Ascending aorta (tissue), 2 donors: ENCODE measurements at regions not wholly inside any gene's neighbourhood (a gene's known extent, or its start where the extent isn't known, plus 50 kb on each side); places are given as distances from the start of the nearest gene placed in this dataset.

ENCODE experiments used
- DNase-seq, 2 donors: peaks; one replicate each; pipeline ENCODE4 v3.0.0-alpha.2; 2019; ENCODE audit warnings: low spot score in 2 of 2
- H3K27ac ChIP-seq, 2 donors: fragments of 200-600 bp; sonication (generic); one replicate each; pipeline ENCODE4 v1.5.1; 2016 to 2017; ENCODE audit warnings: mild to moderate bottlenecking in 1 of 2
- H3K27me3 ChIP-seq: fragments of 200-600 bp; sonication (generic); one replicate; pipeline ENCODE4 v1.5.1; 2017
- H3K36me3 ChIP-seq, 2 donors: fragments of 200-600 bp; sonication (generic); one replicate each; pipeline ENCODE4 v1.5.1; 2016
- H3K4me1 ChIP-seq, 2 donors: fragments of 200-600 bp; sonication (generic); one replicate each; pipeline ENCODE4 v1.5.1; 2016 to 2017; ENCODE audit warnings: mild to moderate bottlenecking in 1 of 2
- H3K4me3 ChIP-seq, 2 donors: fragments of 200-600 bp; sonication (generic); one replicate each; pipeline ENCODE4 v1.5.1; 2016 to 2017; ENCODE audit warnings: mild to moderate bottlenecking in 1 of 2
- H3K9me3 ChIP-seq, 2 donors: fragments of 200-600 bp; sonication (generic); one replicate each; pipeline ENCODE4 v1.5.1; 2016
- CTCF ChIP-seq, 3 experiments: fragments of 200-600 bp in 2 of 3; fragments of 450-650 bp in 1 of 3; sonication (generic) in 2 of 3; IDR thresholded peaks; one replicate each; pipeline ENCODE4 v1.5.1; 2016 to 2019; ENCODE audit warnings: antibody characterized with exemption in 3 of 3, mild to moderate bottlenecking in 1 of 3, moderate library complexity in 1 of 3
- intact Hi-C: fragments of 100-400 bp; cut with DNase I; formaldehyde crosslinking; loops from one replicate; pipeline ENCODE4 v1.15.1; 2023

DNA sequence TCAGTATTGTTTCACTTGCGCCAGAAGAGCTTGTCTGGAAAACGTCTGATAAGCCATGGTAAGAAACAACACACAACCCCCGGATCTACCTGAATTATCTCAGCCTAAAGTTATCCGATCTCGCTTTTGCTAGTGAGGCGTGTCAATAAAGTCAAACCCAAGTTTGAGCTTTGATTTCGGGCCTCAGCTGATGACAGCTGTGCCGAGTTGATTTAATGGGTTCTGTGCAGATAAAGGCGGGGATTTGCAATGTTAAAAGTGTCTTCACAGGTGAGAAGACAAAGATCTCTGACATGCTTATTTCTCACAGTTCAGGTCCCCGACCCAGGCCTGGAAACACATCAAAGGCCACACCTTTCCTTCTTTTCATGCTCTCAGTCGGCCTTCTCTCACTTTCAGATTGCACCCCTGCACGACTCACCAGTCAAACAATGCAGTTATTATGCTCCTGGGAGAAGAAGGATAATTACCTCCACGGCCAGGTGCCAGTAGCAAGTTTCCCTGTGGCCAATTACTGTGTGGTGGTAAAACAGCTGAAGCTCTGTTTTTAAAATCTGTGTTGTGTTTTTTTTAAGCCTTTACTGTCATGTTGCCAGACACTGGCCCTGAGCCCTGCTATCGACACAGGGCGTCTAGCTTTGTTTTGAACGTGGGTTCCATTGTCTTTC is 245.3 kb upstream of the RUNX1 start:
- no peak for TF ChIP-seq CTCF (IDR thresholded peaks at IDR 0.05)
- intact Hi-C loops: no loop called here
- Histone ChIP-seq H3K36me3 (no peaks in the 10 kb centered on the region), H3K4me3 (no peak overlapping the region), H3K9me3 (no peaks in the 10 kb centered on the region), H3K27ac (no peak overlapping the region), H3K27me3 (no peaks in the 10 kb centered on the region), H3K4me1 (no peaks in the 10 kb centered on the region)
- no peak for DNase-seq

DNA sequence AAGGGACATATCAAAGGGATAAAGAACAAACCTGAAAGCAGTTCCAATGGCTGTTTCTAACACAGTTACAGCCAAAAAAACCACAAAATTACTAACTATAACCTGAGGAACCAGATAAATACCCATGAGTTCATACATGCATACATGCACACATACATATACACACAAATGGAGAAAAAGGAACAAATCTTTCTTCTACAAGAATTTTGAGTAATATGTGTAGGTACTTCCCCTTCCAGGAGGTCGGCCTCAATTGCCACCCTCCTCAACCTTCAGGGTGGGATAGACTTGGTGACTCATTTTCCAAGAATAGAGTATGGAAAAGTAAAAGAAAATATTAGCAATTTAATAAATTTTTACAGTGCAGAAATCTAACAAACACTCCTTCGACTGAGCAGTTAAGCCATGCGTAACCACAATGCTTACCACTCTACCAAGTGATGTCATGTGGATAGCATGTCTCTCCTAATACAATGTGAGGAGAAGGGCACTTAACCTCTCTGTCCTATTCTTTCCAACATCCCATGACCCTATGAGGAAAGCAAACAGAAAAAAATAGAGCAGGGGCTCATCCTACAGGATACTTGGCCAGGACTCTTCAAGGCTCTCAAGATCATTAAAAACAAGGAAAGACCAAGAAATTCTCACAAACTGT is 243.0 kb upstream of the RUNX1 start:
- Histone ChIP-seq H3K27ac (no peak overlapping the region), H3K4me1 (no peaks in the 10 kb centered on the region), H3K4me3 (no peak overlapping the region), H3K9me3 (peaks cover 0 to 8% of the 10 kb centered on the region in 2 donors), H3K27me3 (no peaks in the 10 kb centered on the region), H3K36me3 (no peaks in the 10 kb centered on the region)
- intact Hi-C loops: no loop called here
- TF ChIP-seq CTCF (IDR thresholded peaks at IDR 0.05): no peak
- no peak for DNase-seq

DNA sequence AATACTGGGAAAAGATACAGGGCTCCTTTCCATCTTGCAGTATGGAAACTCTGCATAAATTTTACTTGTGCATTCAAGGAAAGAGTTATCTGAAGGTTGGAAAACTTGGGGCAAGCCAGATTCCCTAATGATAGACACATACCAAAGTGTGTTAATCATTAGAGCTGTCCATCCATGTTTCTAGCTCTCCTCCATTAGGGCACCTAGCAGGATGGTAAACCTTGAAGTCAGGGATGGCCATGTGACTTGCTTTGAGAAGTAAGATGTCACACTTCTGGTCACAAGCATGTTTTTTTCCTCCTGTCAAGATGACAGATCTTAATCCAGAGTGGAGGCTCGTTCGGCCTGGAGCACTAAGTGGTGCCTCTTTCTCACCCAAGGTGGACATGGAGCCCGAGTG is 241.9 kb upstream of the RUNX1 start:
- H3K4me1 ChIP-seq: no peaks in the 10 kb centered on the region
- no peaks in the 10 kb centered on the region for H3K36me3 ChIP-seq
- TF ChIP-seq CTCF (IDR thresholded peaks at IDR 0.05): no peak
- peaks cover 0 to 12% of the 10 kb centered on the region in 2 donors for H3K9me3 ChIP-seq
- H3K27me3 ChIP-seq: no peaks in the 10 kb centered on the region
- no peak for DNase-seq
- no peak overlapping the region for H3K27ac ChIP-seq
- intact Hi-C loops: no loop called here
- no peak overlapping the region for H3K4me3 ChIP-seq

DNA sequence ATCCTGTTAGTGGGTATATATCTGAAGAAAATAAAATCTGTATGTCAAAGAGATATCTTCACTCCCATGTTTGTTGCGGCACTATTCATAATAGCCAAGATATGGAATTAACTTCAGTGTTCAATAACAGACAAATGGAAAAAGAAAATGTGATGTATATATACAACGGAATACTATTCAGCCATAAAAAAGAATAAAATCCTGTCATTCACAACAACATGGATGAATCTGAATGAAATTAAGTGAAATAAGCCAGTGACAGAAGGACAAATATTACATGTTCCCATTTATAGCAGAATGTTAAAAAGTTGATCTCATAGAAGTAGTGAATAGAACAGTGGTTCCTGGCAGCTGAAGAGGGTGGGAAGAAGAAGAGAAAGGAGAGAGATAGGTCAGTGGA is 239.1 kb upstream of the RUNX1 start:
- Histone ChIP-seq H3K9me3 (peaks cover 0 to 12% of the 10 kb centered on the region in 2 donors), H3K36me3 (no peaks in the 10 kb centered on the region), H3K27me3 (no peaks in the 10 kb centered on the region), H3K27ac (no peak overlapping the region), H3K4me1 (peaks cover 0 to under 1% of the 10 kb centered on the region in 2 donors), H3K4me3 (no peak overlapping the region)
- no peak for DNase-seq
- no peak for TF ChIP-seq CTCF (IDR thresholded peaks at IDR 0.05)
- intact Hi-C loops: no loop called here

DNA sequence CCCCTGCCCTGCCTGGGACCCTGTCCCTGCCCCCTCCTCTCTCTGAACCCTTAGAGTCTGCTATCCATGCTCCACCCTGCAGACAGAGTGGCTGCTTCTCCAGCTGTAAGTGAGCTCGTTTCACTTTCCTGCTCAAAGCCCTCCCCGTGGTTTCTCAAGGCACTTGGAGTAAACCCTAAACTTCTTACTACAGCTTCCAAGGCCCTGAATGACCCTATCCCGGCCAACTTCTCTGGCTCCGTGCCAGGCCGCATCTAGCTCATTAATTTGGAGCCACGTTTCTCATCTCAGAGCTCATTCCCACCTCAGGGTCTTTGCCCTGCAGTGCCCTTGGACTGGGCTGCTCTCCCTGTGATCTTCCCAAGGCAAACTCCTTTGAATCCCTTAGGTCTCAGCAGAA is 235.1 kb upstream of the RUNX1 start:
- TF ChIP-seq CTCF (IDR thresholded peaks at IDR 0.05): no peak
- H3K36me3 ChIP-seq: no peaks in the 10 kb centered on the region
- no peak for DNase-seq
- H3K27me3 ChIP-seq: no peaks in the 10 kb centered on the region
- intact Hi-C loops: no loop called here
- no peak overlapping the region for H3K27ac ChIP-seq
- peaks cover 0 to 2% of the 10 kb centered on the region in 2 donors for H3K4me1 ChIP-seq
- peaks cover 0 to 13% of the 10 kb centered on the region in 2 donors for H3K9me3 ChIP-seq
- H3K4me3 ChIP-seq: no peak overlapping the region
